Common myeloid progenitor, CD34-positive (primary cell): ENCODE measurements at regions not wholly inside any gene's neighbourhood (a gene's known extent, or its start where the extent isn't known, plus 50 kb on each side); places are given as distances from the start of the nearest gene placed in this dataset.

Source experiments
- CTCF ChIA-PET: fragments of 350-600 bp; sonication (Branson Sonifier 250); formaldehyde crosslinking; loops from one replicate; lab custom pipeline; 2021; ENCODE audit warnings: antibody characterized with exemption; lab: Charles Lee
- POLR2A ChIA-PET: fragments of 350-600 bp; sonication (Branson Sonifier 250); formaldehyde crosslinking; loops from one replicate; lab custom pipeline; 2021; ENCODE audit warnings: antibody characterized with exemption; lab: Charles Lee
- DNase-seq, 3 donors: peaks; one replicate each; pipeline versions ENCODE4 v3.0.0 to v3.0.0-alpha.2; 2013
- H3K27ac ChIP-seq, 2 experiments: 1 replicate in 1 of 2; 2 replicates in 1 of 2; pipeline ENCODE4 v1.7.0; 2013; ENCODE audit warnings: inconsistent platforms in 2 of 2, low read length in 2 of 2, mild to moderate bottlenecking in 2 of 2, low read depth in 1 of 2, moderate library complexity in 1 of 2; ENCODE audit not compliant: severe bottlenecking in 2 of 2, insufficient read depth in 1 of 2, poor library complexity in 1 of 2
- H3K27me3 ChIP-seq, 5 experiments: replicated peaks in 2 of 5; 1 replicate in 3 of 5; 2 replicates in 2 of 5; pipeline versions ENCODE4 v1.6.1 to v1.7.0; 2013; ENCODE audit warnings: low read length in 4 of 5, mild to moderate bottlenecking in 2 of 5, moderate library complexity in 2 of 5, inconsistent platforms in 1 of 5; ENCODE audit not compliant: insufficient read depth in 5 of 5, control insufficient read depth in 4 of 5
- H3K36me3 ChIP-seq, 4 experiments: 1 replicate in 2 of 4; 2 replicates in 2 of 4; pipeline versions ENCODE4 v1.6.1 to v1.7.0; 2013; ENCODE audit warnings: low read length in 3 of 4, control low read depth in 1 of 4, mild to moderate bottlenecking in 1 of 4; ENCODE audit not compliant: control insufficient read depth in 4 of 4, insufficient read depth in 4 of 4
- H3K4me1 ChIP-seq, 4 experiments: 1 replicate in 3 of 4; 2 replicates in 1 of 4; pipeline versions ENCODE4 v1.6.1 to v1.7.1; 2013; ENCODE audit warnings: low read length in 3 of 4, mild to moderate bottlenecking in 3 of 4, control low read depth in 1 of 4, inconsistent platforms in 1 of 4, moderate library complexity in 1 of 4; ENCODE audit not compliant: control insufficient read depth in 4 of 4, insufficient read depth in 4 of 4; ENCODE audit errors: control extremely low read depth in 1 of 4
- H3K4me3 ChIP-seq, 7 experiments: 1 replicate in 4 of 7; 2 replicates in 3 of 7; pipeline versions ENCODE4 v1.5.1 to v1.7.0; 2013; ENCODE audit warnings: mild to moderate bottlenecking in 7 of 7, low read length in 6 of 7, moderate library complexity in 6 of 7, inconsistent platforms in 2 of 7, low read depth in 2 of 7, control low read depth in 1 of 7; ENCODE audit not compliant: insufficient read depth in 4 of 7, control insufficient read depth in 1 of 7; ENCODE audit errors: extremely low read depth in 1 of 7
- H3K9me3 ChIP-seq, 5 experiments: 1 replicate in 4 of 5; 2 replicates in 1 of 5; pipeline versions ENCODE4 v1.6.1 to v1.7.1; 2013; ENCODE audit warnings: low read length in 4 of 5, mild to moderate bottlenecking in 2 of 5, inconsistent platforms in 1 of 5, low read depth in 1 of 5, moderate library complexity in 1 of 5; ENCODE audit not compliant: control insufficient read depth in 4 of 5, insufficient read depth in 2 of 5; ENCODE audit errors: control extremely low read depth in 1 of 5
- WGBS: methylation state at CpG from one replicate; pipeline ENCODE4 v1.1.5; 2013; ENCODE audit not compliant: insufficient coverage; 5-methylcytosine and 5-hydroxymethylcytosine counted together

DNA sequence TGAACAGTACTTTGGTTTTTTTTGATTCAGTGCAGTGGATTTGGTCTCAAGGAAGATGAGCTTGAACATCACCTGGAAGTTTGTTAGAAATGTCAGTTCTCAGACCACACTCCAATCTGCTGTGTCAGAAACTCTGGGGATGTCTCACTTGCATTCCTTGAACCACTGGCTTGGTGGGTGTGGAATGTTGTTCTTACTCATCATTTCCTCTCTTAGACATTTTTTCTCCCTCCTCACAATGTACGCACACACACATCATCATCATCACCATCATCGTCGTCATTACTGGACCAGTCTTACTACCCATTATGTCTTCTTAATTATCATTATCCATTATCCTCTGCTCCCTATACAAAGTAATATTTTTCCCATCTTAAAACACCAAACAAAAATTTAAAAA is 91.9 kb upstream of the KCNK2 start:
- H3K36me3 ChIP-seq: no peaks in the 10 kb centered on the region
- no peak overlapping the region for H3K27ac ChIP-seq
- ChIA-PET POLR2A (no interaction called here), CTCF (no interaction called here)
- no peaks in the 10 kb centered on the region for H3K27me3 ChIP-seq
- H3K4me3 ChIP-seq: no peak overlapping the region
- no peaks in the 10 kb centered on the region for H3K4me1 ChIP-seq
- no peak for DNase-seq
- no peaks in the 10 kb centered on the region for H3K9me3 ChIP-seq
- 96% methylated on average over 3 of the region's 3 CpGs for WGBS

DNA sequence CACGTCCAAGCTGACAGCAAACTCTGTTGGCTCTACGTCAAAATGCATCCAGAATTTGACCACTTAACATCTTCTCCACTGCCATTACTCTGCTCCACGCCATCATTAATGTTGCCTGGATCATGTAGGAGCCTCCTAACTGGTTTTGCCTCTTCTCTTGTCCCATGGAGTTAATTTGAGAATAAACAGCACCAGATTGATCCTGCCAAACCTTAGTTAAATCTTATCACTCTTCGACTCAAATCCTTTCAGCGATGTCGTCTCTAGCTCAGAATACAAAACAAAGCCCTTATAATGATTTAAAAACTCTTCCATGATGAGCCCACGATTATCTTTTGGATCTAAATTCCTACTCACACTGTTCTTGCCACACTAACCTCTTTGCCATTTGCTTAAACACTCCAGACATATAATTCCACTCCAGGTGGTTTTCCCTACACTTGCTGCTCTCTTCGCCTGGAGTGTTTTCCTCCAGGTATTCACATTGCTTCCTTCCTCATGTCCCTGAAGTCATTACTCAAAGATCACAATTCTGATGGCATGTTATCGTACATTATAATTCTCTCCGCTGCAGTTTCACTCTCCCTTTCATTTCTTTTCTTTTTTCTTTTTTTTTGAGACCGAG is 90.7 kb upstream of the KCNK2 start:
- Histone ChIP-seq H3K27ac (no peak overlapping the region), H3K9me3 (no peaks in the 10 kb centered on the region), H3K4me3 (no peak overlapping the region), H3K36me3 (no peaks in the 10 kb centered on the region), H3K27me3 (no peaks in the 10 kb centered on the region), H3K4me1 (no peaks in the 10 kb centered on the region)
- ChIA-PET POLR2A (no interaction called here), CTCF (interaction anchor here (0.9 kb wide), 1 partner anchor 1692 kb away, joined by 3 read pairs; no protein-coding TSS in a partner anchor)
- WGBS: 87% methylated on average over 11 of the region's 11 CpGs
- no peak for DNase-seq

DNA sequence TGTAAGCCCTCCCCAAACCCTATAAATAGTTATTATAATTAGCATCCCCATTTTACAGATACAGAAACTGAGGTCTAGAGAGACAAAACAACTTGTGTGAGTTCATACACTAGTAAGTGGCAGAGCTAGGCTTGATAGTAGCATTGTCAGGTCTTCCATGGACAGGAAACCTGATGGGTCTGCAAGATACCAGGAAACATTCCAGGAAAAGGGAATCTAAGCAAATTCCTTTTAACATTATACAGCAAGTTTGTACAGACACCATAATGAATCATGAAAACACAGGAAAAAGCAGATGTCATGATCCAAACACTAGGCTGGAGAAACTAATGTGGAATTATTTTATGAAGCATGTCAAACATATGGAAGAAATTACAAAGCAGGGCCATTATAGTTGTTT is 89.1 kb upstream of the KCNK2 start:
- Histone ChIP-seq H3K36me3 (no peaks in the 10 kb centered on the region), H3K27ac (no peak overlapping the region), H3K4me3 (no peak overlapping the region), H3K27me3 (no peaks in the 10 kb centered on the region), H3K4me1 (no peaks in the 10 kb centered on the region), H3K9me3 (no peaks in the 10 kb centered on the region)
- ChIA-PET CTCF (no interaction called here), POLR2A (no interaction called here)
- no peak for DNase-seq

DNA sequence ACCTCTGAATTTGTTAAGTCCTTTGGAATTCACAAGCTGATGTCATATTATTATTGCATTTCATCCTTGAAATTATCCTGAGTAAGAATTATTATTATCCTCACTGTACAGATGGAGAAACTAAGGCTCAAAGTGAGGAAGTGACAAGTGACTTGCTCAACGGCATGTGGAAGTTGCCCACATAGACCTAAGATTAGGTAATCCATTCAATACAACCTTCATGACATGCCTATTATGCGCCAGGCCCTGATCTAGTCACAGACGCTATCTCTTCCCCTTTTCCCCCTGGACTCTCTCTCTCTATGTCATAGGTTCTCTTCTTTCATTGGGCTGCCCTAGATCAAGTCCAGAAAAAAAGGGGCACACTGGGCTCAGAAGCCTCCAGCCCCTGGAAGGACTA is 84.9 kb upstream of the KCNK2 start:
- Histone ChIP-seq H3K27me3 (peaks cover 0 to 2% (median 0%) of the 10 kb centered on the region in 5 experiments), H3K4me1 (no peaks in the 10 kb centered on the region), H3K36me3 (no peaks in the 10 kb centered on the region), H3K27ac (no peak overlapping the region), H3K4me3 (no peak overlapping the region), H3K9me3 (no peaks in the 10 kb centered on the region)
- ChIA-PET CTCF (no interaction called here), POLR2A (no interaction called here)
- 85% methylated on average over 2 of the region's 3 CpGs for WGBS
- DNase-seq: no peak

DNA sequence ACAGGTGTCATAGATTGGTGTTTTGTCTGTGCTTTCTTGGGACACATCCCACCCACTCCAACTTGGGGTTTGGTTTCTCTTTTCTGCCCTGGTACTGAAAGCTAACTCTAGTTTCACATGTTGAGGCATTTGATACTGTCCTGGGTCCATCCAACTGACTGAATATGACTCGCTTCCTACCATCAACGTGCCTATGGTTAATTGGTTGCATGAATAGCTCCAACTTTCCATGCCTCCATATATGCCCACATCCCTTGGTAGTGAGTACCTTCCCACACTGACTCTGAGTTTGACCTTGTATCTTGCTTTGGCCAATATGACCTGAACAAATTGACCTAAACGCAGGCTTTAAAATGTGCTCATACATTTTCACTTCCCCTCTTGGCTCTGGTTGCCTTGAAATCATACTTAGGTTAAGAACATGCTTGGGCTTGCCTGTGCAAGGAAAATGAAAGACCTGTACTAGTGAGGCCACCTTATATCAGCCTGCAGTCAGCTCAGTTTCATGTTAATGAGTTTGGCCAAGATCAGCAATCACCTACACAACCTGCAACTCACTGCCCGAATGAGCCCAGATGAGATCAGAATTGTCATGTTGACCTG is 81.0 kb upstream of the KCNK2 start:
- no peaks in the 10 kb centered on the region for H3K9me3 ChIP-seq

DNA sequence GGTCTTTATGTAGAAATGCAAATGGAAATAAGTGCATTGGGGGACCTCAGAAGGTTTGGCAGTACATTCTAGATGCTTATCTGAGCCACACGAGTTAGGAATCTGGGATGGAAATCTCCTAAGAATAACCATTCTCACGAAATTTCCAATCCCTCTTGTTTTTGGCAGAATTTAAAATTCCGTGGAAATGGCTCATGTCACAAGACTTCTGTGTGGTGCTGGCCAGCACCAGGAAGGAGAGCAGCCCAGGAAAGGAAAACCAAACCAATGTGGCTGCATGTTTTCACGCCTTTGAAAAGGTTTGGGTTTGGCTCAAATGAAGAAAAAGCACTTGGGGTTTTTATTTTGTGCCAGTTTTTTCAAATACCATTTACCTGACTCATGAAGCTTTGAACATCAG is 80.1 kb upstream of the KCNK2 start:
- no peaks in the 10 kb centered on the region for H3K4me1 ChIP-seq
- H3K36me3 ChIP-seq: no peaks in the 10 kb centered on the region
- CTCF ChIA-PET: no interaction called here
- H3K27ac ChIP-seq: no peak overlapping the region
- no peak overlapping the region for H3K4me3 ChIP-seq
- DNase-seq: no peak
- peaks cover 0 to 2% (median 0%) of the 10 kb centered on the region in 5 experiments for H3K27me3 ChIP-seq
- H3K9me3 ChIP-seq: no peaks in the 10 kb centered on the region
- 94% methylated on average over 3 of the region's 4 CpGs for WGBS
- POLR2A ChIA-PET: no interaction called here

More for the DNA sequence above, 81.0 kb upstream of the KCNK2 start:
- DNase-seq: no peak
- ChIA-PET POLR2A (no interaction called here), CTCF (no interaction called here)
- H3K4me3 ChIP-seq: no peak overlapping the region
- H3K4me1 ChIP-seq: no peaks in the 10 kb centered on the region
- no peaks in the 10 kb centered on the region for H3K36me3 ChIP-seq
- H3K27me3 ChIP-seq: peaks cover 0 to 2% (median 0%) of the 10 kb centered on the region in 5 experiments
- 94% methylated on average over 3 of the region's 4 CpGs for WGBS
- no peak overlapping the region for H3K27ac ChIP-seq

DNA sequence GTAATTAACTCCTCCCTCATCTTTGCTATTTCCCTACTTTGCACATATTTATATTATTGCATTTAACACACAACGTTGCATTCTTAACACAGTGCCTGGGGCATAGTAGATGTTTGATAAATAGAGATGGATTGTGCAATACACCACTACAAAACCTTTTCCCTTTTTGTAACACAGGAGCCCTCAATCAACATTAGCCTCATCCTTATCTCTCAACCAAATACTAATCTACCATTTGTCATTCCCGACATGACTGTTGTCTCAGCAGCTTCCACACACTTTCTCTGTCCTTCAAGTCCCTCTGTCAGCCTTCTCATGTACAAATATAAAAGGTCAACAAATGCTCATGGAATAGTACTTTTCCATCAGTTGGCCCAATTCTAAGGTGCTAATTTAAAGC is 78.9 kb upstream of the KCNK2 start:
- DNase-seq: no peak
- no peaks in the 10 kb centered on the region for H3K9me3 ChIP-seq
- peaks cover 0 to 2% (median 0%) of the 10 kb centered on the region in 5 experiments for H3K27me3 ChIP-seq
- ChIA-PET POLR2A (no interaction called here), CTCF (no interaction called here)
- WGBS: 100% methylated on average over 1 of the region's 2 CpGs
- no peak overlapping the region for H3K4me3 ChIP-seq
- no peaks in the 10 kb centered on the region for H3K4me1 ChIP-seq
- H3K36me3 ChIP-seq: no peaks in the 10 kb centered on the region
- no peak overlapping the region for H3K27ac ChIP-seq
